Stomach (tissue), 4 donors: ENCODE measurements at regions not wholly inside any gene's neighbourhood (a gene's known extent, or its start where the extent isn't known, plus 50 kb on each side); places are given as distances from the start of the nearest gene placed in this dataset.

Experiments
- CTCF ChIP-seq, 7 experiments: fragments of 450-650 bp in 4 of 7; fragments of 200-600 bp in 3 of 7; sonication (generic) in 3 of 7; IDR thresholded peaks; one replicate each; pipeline ENCODE4 v1.5.1; 2016 to 2019; ENCODE audit warnings: antibody characterized with exemption in 7 of 7, control low read depth in 2 of 7, mild to moderate bottlenecking in 1 of 7
- POLR2A ChIP-seq, 4 donors: fragments of 450-650 bp; IDR thresholded peaks; one replicate each; pipeline ENCODE4 v1.6.1; 2016; ENCODE audit warnings: antibody characterized with exemption in 4 of 4, control low read depth in 2 of 4, mild to moderate bottlenecking in 1 of 4, moderate library complexity in 1 of 4

GRCh38 chr10:130999376-131000202 is 311.9 kb downstream of the TCERG1L start:
- TF ChIP-seq CTCF (IDR thresholded peaks at IDR 0.05), result no peak
- no peak for TF ChIP-seq POLR2A (IDR thresholded peaks at IDR 0.05)
